Esophagus squamous epithelium (tissue), 4 donors: ENCODE measurements at regions not wholly inside any gene's neighbourhood (a gene's known extent, or its start where the extent isn't known, plus 50 kb on each side); places are given as distances from the start of the nearest gene placed in this dataset.

Experiments used
- POLR2A ChIP-seq, 4 donors: fragments of 450-650 bp; IDR thresholded peaks; one replicate each; pipeline ENCODE4 v1.6.1; 2017; ENCODE audit warnings: antibody characterized with exemption in 4 of 4, mild to moderate bottlenecking in 4 of 4, moderate library complexity in 3 of 4
- TF ChIP-seq, protein P1 (sequence below), 6 experiments: fragments of 450-650 bp in 4 of 6; fragments of 200-600 bp in 2 of 6; sonication (generic) in 2 of 6; IDR thresholded peaks; one replicate each; pipeline ENCODE4 v1.5.1; 2016 to 2019; ENCODE audit warnings: antibody characterized with exemption in 6 of 6, mild to moderate bottlenecking in 4 of 6, moderate library complexity in 4 of 6

- TF ChIP-seq, protein P1, sequence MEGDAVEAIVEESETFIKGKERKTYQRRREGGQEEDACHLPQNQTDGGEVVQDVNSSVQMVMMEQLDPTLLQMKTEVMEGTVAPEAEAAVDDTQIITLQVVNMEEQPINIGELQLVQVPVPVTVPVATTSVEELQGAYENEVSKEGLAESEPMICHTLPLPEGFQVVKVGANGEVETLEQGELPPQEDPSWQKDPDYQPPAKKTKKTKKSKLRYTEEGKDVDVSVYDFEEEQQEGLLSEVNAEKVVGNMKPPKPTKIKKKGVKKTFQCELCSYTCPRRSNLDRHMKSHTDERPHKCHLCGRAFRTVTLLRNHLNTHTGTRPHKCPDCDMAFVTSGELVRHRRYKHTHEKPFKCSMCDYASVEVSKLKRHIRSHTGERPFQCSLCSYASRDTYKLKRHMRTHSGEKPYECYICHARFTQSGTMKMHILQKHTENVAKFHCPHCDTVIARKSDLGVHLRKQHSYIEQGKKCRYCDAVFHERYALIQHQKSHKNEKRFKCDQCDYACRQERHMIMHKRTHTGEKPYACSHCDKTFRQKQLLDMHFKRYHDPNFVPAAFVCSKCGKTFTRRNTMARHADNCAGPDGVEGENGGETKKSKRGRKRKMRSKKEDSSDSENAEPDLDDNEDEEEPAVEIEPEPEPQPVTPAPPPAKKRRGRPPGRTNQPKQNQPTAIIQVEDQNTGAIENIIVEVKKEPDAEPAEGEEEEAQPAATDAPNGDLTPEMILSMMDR (IDR thresholded peaks at IDR 0.05) = no peak
- TF ChIP-seq POLR2A (IDR thresholded peaks at IDR 0.05) = no peak
These were observed 62.3 kb downstream of the IER5 start for GRCh38 chr1:181150842-181151241.
